HG03103 (cell line): ENCODE measurements at regions not wholly inside any gene's neighbourhood (a gene's known extent, or its start where the extent isn't known, plus 50 kb on each side); places are given as distances from the start of the nearest gene placed in this dataset.
"Not testable (repeated sequence)": the region's sequence is repeated elsewhere in the genome, so short reads cannot be mapped to it uniquely, and the experiment has no call there.

ENCODE experiments used
- ATAC-seq: cut with Tn5 transposase; IDR thresholded peaks from one replicate; pipeline ENCODE4 v1.9.1; 2021; ENCODE audit warnings: low read depth; ENCODE audit not compliant: unreplicated experiment

DNA sequence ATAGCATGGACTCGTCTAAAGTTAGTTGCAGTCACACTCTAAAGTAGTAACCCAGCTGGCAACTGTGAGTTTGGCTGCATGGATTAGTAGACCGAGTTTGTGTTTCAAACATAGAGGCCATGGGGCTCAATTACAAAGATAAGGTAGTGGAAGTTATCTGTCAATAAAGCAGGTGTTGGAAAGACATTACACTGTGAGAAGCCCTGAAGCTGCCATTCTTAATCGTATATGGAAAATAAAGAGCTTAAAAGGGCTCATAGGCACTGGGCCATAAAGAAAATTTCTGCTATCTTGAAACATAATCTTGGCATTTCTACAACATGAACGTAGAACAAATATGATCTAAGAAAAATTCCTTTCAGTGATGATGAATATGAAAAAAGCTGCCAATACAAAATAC lies 837.7 kb downstream of the REEP3 start:
- ATAC-seq = no peak

DNA sequence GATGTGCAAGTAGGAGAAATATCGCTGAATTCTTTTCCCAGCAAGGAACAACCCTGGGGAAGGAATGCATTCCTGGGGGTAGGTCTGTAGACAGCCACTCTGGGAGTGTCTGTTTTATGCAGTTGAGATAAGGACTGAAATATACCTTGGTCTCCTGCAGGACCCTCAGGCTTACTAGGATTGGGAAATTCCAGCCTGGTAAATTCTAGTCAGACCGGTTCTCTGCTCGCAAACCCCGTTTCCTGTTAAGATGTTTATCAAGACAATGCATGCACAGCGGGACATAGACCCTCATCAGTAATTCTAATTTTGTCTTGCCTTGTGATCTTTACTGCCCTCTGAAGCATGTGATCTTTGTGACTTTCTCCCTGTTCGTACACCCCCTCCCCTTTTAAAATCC lies 839.0 kb downstream of the REEP3 start:
- ATAC-seq = not testable (repeated sequence)

DNA sequence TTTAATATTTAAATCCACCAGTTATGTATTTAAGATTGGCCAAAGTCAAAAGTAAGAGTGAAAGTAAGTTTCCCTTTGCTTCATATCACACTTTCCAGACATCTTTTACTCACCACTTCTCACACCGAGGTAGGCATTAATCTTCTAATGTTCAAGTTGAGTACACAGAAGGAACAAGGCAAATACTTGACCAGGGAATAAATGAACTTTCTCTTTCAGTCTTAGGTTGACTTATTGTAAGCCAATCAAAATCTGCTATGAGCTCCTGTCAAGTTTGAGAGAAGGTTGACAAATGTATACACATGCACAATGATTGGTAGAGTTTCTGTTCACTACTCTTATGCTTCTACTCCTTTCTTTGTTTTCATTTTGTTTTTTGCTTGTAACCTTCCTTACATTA lies 842.5 kb downstream of the REEP3 start:
- ATAC-seq = no peak

DNA sequence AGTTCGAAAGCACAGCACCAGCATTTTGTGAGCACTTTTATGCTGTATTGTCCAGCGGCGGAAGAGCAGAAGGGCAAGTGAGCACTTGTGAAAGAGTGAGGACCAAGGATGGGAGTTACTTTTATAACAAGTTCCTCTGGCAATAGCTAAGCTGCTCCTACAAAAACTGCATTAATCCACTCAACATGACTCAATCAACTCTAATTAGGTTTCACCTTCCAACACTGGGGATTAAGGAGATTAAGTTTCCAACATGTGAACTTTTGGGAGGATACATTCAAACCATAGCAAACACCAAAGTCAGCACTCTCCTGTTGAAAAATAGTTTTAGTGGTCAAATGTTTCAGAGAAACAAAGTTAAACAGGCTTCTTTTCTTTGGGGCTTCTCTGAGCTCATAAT lies 844.5 kb downstream of the REEP3 start:
- no peak for ATAC-seq

DNA sequence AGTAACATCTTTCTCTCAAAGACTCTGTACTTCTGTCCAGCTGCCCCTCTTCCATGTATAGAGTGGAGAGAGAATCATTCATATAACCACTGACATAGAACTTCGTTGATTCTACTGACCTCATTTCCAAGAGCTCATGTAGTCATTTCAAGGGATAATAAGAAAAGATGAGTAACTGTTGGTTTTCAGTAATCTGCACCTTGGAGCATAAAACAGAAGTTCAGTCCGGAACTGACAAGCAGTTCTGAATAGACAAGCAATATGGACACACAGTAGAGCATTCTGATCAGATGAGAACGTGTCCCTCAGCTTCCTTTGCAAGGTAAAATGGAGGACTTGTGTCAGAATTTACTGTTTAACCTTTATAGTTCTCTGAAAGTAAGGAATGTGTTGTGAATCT lies 847.1 kb downstream of the REEP3 start:
- no peak for ATAC-seq

DNA sequence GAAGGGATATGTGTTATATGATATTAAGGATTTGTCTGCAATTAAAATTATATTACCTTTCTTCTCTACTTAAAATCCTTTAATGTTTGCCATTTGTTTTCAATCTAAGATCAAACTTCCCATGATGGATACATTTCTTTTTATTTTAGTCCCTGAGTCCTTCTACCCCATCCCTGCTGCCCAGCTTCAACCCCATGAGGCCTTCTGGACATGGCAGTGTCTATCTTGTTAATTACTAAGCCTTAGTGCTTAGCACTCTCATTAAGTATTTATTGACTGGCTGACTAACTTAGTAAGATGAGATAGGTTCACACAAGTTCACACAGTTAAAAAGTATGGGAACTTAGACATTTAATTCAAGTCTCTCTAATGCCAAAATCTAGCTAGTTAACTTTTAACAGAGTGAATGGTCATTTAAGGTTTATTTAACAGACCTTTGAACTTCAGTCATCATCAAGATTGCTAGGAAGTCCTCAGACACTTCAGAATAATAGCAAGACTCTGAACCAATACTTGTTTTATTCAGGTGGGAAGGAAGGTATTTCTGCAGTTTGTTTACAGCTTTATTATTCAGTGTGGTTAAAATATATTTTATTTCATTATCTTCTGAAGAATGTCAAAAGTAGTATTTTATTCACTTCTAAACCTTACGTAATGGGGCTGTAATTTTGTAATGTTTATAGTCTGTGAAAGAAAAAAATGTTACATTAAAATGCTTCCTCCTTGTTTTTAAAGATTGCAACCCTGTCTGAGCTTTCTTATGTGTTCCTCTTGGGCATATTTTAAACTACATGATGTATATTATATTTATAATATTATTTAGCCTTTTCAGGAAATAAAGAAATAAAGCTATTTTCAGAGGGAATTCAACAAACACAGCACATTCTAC lies 848.9 kb downstream of the REEP3 start:
- ATAC-seq = no peak

DNA sequence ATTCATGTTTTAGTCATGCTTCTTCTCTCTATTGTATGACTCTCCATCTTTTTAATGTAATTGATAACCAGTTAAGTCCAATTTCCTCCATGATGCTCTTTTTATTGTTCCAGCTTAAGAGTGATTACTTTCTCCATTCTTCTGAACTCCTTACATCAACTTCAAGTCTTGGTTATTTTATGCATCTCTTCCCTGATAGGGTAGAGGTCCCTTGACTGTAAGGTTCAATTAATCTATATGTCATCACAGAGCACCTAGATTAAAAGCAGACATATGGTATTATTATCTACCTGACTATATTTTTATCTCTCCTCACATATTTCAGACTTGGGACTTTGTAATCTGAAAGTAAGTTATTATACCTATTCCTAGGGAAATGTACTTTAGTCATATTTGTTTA lies 853.1 kb downstream of the REEP3 start:
- no peak for ATAC-seq

DNA sequence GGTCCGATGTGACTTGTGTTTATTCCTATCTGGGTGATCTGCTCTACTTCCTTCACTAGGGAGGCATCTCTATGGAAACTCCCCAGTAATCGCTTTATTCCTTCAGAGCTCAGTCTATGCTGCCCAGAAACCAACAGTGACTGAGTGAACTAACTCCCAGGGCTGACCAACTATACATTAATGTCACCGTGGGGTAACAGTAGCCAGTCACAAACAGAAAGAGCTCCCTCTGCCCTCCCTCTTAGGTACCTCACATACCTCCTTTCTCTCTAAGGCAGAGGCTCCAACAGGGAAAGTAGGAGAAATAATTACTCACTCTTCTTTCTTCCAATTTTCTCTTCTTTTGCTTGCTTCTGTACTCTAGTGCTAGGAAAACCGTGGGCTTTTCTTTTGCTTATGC lies 855.0 kb downstream of the REEP3 start:
- ATAC-seq = no peak

DNA sequence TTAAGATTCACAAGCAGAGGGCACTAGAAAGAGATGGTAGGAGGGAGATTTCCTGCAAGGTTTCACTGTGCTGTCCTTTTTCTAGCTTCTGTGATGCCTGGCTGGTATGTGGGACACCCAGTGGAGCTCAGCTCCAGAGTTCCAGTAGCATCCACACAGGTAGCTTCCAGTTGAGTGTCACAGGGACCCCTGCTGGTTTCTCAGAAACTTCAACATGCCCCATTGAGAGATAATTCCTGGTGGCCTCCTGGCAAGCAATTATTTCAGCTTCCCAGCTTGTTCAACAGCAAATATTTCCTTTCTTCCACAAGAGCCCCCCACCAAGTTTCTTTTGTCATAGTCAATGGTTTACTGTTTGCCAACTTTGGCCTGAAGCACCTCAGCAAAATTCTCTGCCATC lies 858.7 kb downstream of the REEP3 start:
- ATAC-seq = no peak

DNA sequence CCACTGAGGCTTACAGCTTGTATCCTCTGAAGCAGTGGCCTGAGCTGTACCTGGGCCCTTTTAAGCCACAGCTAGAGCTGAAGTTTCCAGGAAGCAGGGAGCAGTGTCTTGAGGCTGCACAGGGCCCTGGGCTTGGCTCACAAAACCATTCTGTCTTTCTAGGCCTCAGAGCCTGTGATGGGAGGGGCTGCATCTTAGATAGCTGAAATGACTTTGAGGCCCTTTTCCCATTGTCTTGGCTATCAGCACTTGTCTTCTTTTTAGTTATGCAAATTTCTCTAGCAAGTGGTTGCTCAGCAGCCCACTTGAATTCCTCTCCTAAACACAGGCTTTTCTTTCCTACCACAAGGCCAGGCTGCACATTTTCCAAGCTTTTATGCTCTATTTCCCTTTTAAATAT lies 864.2 kb downstream of the REEP3 start:
- ATAC-seq = no peak

DNA sequence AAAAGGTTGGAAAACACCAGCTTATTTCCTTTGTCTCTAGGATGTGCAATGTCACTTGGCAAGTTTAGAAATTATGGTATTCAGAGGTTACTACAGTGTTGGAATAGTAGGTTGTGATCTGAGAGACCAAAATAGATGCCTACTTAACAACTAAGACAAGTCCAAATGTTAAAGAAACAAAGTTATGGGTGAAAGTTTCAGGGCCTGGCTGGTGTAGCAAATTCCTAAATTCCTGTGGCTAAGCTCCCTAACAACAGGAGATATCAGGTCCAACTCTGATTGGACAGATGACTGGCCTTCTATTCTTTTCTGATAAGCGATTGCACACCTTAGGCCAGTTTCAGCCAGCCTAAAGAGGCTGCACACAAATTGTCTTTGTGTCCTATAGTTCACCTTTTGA lies 873.5 kb downstream of the REEP3 start:
- no peak for ATAC-seq

DNA sequence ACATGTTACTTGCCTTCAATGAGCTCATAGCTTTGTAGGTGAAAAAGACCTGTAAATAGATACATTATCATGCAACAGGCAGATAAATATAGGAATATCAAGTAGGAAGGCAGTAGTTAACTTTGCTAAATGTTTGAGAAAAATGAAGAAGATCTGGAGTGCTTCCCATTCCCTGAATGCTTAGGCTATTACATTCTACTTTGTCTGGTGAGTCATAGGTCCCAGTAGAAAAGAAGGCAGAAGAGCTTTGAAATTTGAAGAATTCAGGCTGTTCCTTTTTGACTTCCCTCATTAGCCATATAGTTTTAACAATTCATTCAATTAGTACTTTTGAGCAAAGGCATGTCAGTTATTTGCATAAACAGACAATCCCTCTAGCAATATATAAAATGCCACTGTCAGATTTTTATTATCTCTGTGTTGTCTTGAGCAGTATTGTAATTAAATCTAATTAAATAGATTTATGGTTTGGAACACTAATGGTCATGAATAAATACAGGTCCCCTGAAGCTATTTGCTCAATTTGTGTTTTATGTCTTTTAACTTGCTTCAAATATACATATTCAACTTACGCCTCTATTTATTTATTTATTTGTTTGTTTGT lies 875.0 kb downstream of the REEP3 start:
- no peak for ATAC-seq

DNA sequence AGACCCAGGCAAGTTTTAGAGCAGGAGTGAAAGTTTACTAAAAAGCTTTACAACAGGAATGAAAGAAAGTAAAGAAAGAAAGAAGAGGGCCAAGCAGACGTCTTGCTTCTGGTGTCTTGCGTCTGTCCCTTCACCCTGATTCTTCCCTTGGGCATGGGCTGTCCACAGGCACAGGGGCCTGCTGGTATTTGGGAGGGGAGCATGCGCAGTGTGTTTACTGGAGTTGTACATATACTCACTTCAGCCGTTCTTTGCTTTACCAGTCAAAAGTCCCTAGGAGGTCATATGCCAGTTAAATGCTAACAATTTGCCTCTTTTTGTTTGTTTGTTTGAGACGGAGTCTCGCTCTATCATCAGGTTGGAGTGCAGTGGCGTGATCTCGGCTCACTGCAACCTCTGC lies 875.9 kb downstream of the REEP3 start:
- ATAC-seq = no peak

DNA sequence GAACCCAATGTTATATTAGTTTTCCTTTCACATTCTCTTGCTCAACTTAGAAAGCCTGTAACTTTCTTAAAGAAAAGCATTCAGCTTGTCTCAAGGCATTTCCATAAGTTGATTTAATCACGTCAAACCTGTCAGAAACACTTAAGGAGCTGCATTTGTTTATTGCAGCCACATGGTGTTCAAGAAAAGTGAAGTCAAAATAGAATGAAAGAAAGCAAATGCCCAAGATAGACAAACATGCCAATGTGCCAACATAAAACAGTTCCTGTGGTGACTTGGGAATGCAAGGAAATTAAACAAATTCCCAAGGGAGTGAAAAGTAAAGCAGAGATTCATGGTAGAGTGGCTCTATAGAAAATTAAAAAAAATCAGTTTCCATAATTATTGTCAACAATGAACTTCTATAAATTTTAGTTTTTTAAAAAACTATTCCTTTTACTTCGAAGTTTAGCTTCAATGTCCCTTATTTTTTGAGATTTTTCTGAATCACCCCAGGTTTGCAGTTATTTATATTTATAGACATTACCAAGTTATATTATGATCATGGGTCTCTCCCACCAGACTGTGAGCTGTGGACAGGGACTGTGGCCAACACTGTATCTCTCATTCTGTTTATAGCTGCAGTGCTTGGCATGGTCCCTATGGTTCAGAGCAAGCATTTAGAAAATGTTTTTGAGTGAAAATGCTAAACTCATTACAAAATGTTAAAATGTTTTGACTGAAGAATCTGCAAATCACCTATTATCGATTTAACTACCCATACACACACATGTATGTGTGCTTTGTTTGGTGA lies 887.4 kb downstream of the REEP3 start:
- ATAC-seq = no peak

DNA sequence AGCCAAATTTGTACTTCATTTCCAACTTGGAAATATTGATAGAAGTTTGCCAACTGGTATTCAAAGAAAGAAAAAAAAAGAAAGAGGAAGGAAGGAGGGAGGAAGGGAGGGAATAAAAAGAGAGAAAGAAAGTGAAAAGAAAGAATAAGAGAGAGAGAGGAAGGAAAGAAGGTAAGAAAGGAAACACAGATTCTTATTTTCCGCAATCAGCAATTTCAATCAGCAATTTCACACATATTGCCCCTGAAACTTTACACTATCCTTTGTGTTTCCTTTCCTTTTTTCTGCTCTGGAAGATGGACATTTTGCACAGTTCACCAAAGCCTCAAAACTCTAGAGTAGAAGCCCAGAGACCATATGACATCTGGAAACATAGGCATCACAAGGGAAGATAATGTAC lies 888.1 kb downstream of the REEP3 start:
- ATAC-seq = no peak

DNA sequence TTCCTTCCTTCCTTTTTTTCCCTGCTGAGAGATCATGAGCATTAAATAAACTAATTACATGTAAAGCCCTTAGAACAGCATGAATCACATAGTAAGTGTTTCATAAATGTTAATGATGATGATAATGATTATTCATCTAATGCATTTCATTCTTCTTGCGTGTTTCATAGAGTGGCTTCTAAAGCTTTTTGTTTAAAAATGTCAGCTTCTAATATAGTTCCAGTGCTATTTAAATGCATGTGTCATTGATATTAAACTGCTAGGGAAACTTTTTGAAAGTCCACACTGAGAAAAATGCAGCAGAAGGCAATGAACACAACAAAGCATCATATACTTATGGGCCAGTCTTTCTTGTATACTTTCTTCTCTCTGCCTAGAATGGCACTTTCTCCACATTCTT lies 894.8 kb downstream of the REEP3 start:
- ATAC-seq = no peak

DNA sequence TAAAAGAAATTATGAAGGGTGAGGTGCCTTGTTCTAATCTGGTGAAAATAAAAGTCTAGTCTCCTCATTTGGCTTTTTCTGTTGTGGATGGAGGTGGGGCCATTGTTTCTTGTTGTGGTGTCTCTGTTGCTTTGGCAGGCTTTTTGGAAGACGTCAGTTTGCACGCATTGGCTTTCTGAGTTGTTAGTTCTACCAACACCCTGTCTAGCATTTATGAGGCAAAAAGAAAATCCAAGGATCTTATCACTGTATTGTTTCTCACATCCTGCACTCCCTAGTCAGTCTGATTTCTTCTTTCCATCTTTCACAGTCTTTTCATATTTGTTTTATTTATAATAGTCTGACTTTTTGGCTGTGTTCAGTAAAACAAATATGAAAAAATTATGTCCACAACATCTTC lies 898.3 kb downstream of the REEP3 start:
- ATAC-seq = no peak

DNA sequence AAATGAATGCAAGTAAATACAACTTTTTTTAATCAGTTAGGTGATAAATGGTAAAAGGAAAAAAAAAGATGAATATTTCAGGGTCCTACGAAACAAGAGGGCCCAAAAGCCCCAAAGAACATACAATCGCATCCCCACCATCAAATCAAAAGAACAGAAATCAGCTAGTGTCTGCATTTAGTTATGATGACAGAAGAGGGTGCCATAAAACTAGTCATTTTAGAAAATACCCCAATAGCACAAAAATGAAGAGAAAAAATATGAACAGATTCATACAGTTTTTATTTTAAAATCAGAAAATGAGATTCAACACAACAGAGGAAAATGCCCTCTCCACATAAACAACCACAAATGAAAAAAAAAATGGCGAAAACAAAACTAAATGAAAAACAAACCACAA lies 905.5 kb downstream of the REEP3 start:
- ATAC-seq = no peak

DNA sequence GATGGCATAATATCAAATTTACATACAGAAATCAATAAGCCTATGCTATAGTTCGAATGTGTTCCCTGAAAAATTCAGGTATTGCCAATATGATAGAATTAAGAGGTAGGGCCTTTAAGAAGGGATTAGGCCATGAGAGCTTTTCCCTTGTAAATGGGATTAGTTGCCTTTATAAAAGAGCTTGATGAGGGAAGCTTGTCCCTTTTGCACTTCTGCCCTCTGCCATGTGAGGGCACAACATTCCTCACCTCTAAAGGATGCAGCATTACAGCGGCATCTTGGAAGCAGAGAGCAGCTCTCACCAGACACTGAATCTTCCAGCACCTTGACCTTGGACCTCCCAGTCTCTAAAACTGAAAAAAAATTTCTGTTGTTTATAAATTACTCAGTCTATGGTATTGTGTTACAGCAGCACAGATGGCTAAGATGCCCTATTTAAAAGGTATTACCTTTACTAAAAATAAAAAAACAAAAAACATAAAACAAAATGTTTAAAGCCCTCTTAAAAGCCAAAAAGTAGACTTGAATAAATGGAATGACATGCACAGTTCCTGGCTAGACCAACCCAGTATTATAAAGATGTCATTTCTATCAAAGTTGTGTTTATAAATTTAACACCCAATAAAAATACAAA lies 909.6 kb downstream of the REEP3 start:
- no peak for ATAC-seq

DNA sequence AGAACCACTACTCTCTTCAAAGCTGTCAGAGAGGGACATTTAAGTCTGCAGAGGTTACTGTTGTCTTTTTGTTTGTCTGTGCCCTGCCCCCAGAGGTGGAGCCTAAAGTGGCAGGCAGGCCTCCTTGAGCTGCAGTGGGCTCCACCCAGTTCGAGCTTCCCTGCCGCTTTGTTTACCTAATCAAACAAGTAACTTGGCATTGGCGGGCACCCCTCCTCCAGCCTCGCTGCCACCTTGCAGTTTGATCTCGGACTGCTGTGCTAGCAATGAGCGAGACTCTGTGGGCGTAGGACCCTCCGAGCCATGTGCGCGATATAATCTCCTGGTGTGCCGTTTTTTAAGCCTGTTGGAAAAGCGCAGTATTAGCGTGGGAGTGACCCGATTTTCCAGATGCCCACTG lies 920.7 kb downstream of the REEP3 start:
- ATAC-seq = not testable (repeated sequence)

DNA sequence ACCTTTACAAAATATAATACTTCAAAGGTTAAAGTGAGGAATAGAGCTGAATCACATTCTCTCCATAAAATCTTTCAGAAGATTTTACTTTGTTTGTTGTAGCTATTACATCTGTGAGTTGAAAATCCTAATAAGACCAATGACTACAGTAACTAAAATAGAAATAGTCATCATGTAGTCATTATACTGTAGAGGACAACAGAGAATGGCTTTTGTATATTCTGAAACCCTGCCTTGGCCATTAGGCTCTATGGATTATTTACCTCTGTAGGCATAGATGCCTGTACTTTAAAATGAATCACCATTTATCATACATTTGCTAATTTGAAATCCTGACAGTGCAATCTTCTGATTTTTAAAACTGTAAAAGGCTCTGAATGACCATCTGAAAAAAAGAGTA lies 923.0 kb downstream of the REEP3 start:
- no peak for ATAC-seq
